SK-N-SH (cell line): ENCODE measurements at regions not wholly inside any gene's neighbourhood (a gene's known extent, or its start where the extent isn't known, plus 50 kb on each side); places are given as distances from the start of the nearest gene placed in this dataset.

Experiments
- CTCF ChIA-PET: fragments of 300-600, 350-600 bp; formaldehyde crosslinking; extraction: SDS; loops from one replicate; lab custom pipeline; 2021; lab: Yijun Ruan, JAX
- POLR2A ChIA-PET: fragments of 350-600 bp; sonication (Branson Sonifier 250); formaldehyde crosslinking; extraction: SDS; loops from one replicate; lab custom pipeline; 2020; ENCODE audit warnings: antibody characterized with exemption, inconsistent platforms; lab: Yijun Ruan, JAX
- DNase-seq: peaks from one replicate; pipeline ENCODE4 v3.0.0; 2012
- H2AFZ ChIP-seq: fragments of 200-600 bp; sonication (generic); 2 replicates; pipeline ENCODE4 v1.8.1; 2016; ENCODE audit warnings: antibody characterized with exemption, mild to moderate bottlenecking, low read depth
- H3F3A ChIP-seq: fragments of 200-600 bp; sonication (generic); replicated peaks from 2 replicates; pipeline ENCODE3; 2016; ENCODE audit warnings: antibody characterized with exemption, mild to moderate bottlenecking; ENCODE audit not compliant: insufficient read depth
- H3K27ac ChIP-seq, 2 experiments: fragments of 200-500 bp in 1 of 2; fragments of 200-600 bp in 1 of 2; sonication (Bioruptor generic) in 1 of 2; sonication (generic), shearing (Covaris generic) in 1 of 2; 2 replicates each; pipeline versions ENCODE4 v1.5.1 to v1.6.1; 2014 to 2016; ENCODE audit warnings: low read depth in 2 of 2, inconsistent platforms in 1 of 2, low read length in 1 of 2, mild to moderate bottlenecking in 1 of 2, mixed read lengths in 1 of 2
- H3K27me3 ChIP-seq: fragments of 200-600 bp; sonication (generic), shearing (Covaris generic); 2 replicates; pipeline ENCODE4 v1.6.1; 2016; ENCODE audit warnings: mixed run types; ENCODE audit not compliant: insufficient read depth
- H3K36me3 ChIP-seq, 2 experiments: fragments of 200-500 bp in 1 of 2; fragments of 200-600 bp in 1 of 2; sonication (Bioruptor generic) in 1 of 2; sonication (generic) in 1 of 2; replicated peaks in 1 of 2; 2 replicates each; pipeline versions ENCODE3 to v1.5.1; 2014 to 2016; ENCODE audit warnings: low read length in 1 of 2, mild to moderate bottlenecking in 1 of 2; ENCODE audit not compliant: insufficient read depth in 2 of 2, control insufficient read depth in 1 of 2
- H3K4me1 ChIP-seq, 2 experiments: fragments of 200-500 bp in 1 of 2; fragments of 200-600 bp in 1 of 2; sonication (Bioruptor generic) in 1 of 2; sonication (generic), shearing (Covaris generic) in 1 of 2; 2 replicates each; pipeline versions ENCODE4 v1.5.1 to v1.6.1; 2014 to 2016; ENCODE audit warnings: low read depth in 1 of 2, low read length in 1 of 2, mixed run types in 1 of 2; ENCODE audit not compliant: insufficient read depth in 2 of 2, control insufficient read depth in 1 of 2
- H3K4me2 ChIP-seq: fragments of 200-600 bp; sonication (generic), shearing (Covaris generic); 2 replicates; pipeline ENCODE4 v1.6.1; 2017; ENCODE audit warnings: mixed run types
- H3K4me3 ChIP-seq, 2 experiments: fragments of 200-500 bp in 1 of 2; fragments of 200-600 bp in 1 of 2; sonication (Bioruptor generic) in 1 of 2; sonication (generic), shearing (Covaris generic) in 1 of 2; 2 replicates each; pipeline versions ENCODE4 v1.5.1 to v1.8.1; 2014 to 2016; ENCODE audit warnings: low read depth in 2 of 2, inconsistent platforms in 1 of 2, low read length in 1 of 2, mild to moderate bottlenecking in 1 of 2, mixed read lengths in 1 of 2, moderate library complexity in 1 of 2
- H3K79me2 ChIP-seq: fragments of 200-600 bp; sonication (generic); 2 replicates; pipeline ENCODE4 v1.8.1; 2017; ENCODE audit warnings: mild to moderate bottlenecking; ENCODE audit not compliant: insufficient read depth
- H3K9ac ChIP-seq: fragments of 200-600 bp; sonication (generic); 2 replicates; pipeline ENCODE4 v1.6.1; 2017; ENCODE audit warnings: mixed run types
- H3K9me2 ChIP-seq: fragments of 200-600 bp; sonication (generic); 2 replicates; pipeline ENCODE4 v1.6.1; 2017; ENCODE audit warnings: mixed run types
- H3K9me3 ChIP-seq: fragments of 200-600 bp; sonication (generic); 2 replicates; pipeline ENCODE4 v1.6.1; 2017; ENCODE audit warnings: mixed run types, mild to moderate bottlenecking, moderate library complexity
- H4K20me1 ChIP-seq: fragments of 200-600 bp; sonication (generic); 2 replicates; pipeline ENCODE4 v1.6.1; 2017; ENCODE audit warnings: mild to moderate bottlenecking, mixed run types; ENCODE audit not compliant: insufficient read depth
- ELF1 ChIP-seq: IDR thresholded peaks from 2 replicates; pipeline ENCODE4 v1.4.0; 2012
- EP300 ChIP-seq, 2 experiments: IDR thresholded peaks; 2 replicates each; pipeline versions ENCODE4 v1.4.0 to v1.6.1; 2012; ENCODE audit warnings: borderline replicate concordance in 1 of 2, low read depth in 1 of 2, low read length in 1 of 2
- EZH2phosphoT487 ChIP-seq: fragments of 200-600 bp; sonication (generic); IDR thresholded peaks from 2 replicates; pipeline ENCODE4 v1.6.1; 2017; ENCODE audit warnings: low read depth, mixed run types, mild to moderate bottlenecking, antibody characterized with exemption, moderate library complexity, borderline replicate concordance
- FOXJ3 ChIP-seq: sonication (generic); formaldehyde crosslinking; IDR thresholded peaks from 2 replicates; pipeline ENCODE4 v1.5.1; 2020; ENCODE audit warnings: mild to moderate bottlenecking, missing genetic modification reagents
- FOXM1 ChIP-seq: IDR thresholded peaks from 2 replicates; pipeline ENCODE4 v1.4.0; 2012; ENCODE audit warnings: low read depth, mild to moderate bottlenecking
- GATA2 ChIP-seq: sonication (generic); formaldehyde crosslinking; IDR thresholded peaks from 2 replicates; pipeline ENCODE4 v1.5.0; 2020; ENCODE audit warnings: mild to moderate bottlenecking, missing genetic modification reagents
- JUND ChIP-seq: IDR thresholded peaks from 2 replicates; pipeline ENCODE4 v1.4.0; 2012
- MXI1 ChIP-seq: IDR thresholded peaks from 2 replicates; pipeline ENCODE4 v1.6.1; 2012; ENCODE audit warnings: mild to moderate bottlenecking, low read depth, low read length, improper control_type of control experiment
- NRF1 ChIP-seq: IDR thresholded peaks from 2 replicates; pipeline ENCODE4 v1.6.1; 2012; ENCODE audit warnings: low read depth, mild to moderate bottlenecking, low read length
- POLR2AphosphoS5 ChIP-seq: IDR thresholded peaks from 2 replicates; pipeline ENCODE4 v1.6.1; 2012; ENCODE audit warnings: low read depth, low read length
- RCOR1 ChIP-seq: fragments of 150-350 bp; IDR thresholded peaks from 2 replicates; pipeline ENCODE4 v1.6.1; 2017; ENCODE audit warnings: antibody characterized with exemption, low read length
- RFX5 ChIP-seq: IDR thresholded peaks from 2 replicates; pipeline ENCODE4 v1.6.1; 2012; ENCODE audit warnings: mild to moderate bottlenecking, improper control_type of control experiment, low read length
- RXRA ChIP-seq: IDR thresholded peaks from 2 replicates; pipeline ENCODE4 v1.4.0; 2012; ENCODE audit warnings: low read depth, mild to moderate bottlenecking, borderline replicate concordance
- SMC3 ChIP-seq: IDR thresholded peaks from 2 replicates; pipeline ENCODE4 v1.6.1; 2012; ENCODE audit warnings: low read depth, low read length, improper control_type of control experiment
- TAF1 ChIP-seq: IDR thresholded peaks from 2 replicates; pipeline ENCODE4 v1.6.1; 2012; ENCODE audit warnings: low read depth, mild to moderate bottlenecking, low read length, moderate library complexity, borderline replicate concordance
- TCF12 ChIP-seq: IDR thresholded peaks from 2 replicates; pipeline ENCODE4 v1.4.0; 2012
- TEAD4 ChIP-seq: IDR thresholded peaks from 2 replicates; pipeline ENCODE4 v1.4.0; 2012; ENCODE audit warnings: mild to moderate bottlenecking, borderline replicate concordance; ENCODE audit not compliant: insufficient read depth
- YY1 ChIP-seq: IDR thresholded peaks from 2 replicates; pipeline ENCODE4 v1.4.0; 2012; ENCODE audit warnings: low read depth, mild to moderate bottlenecking
- WGBS: methylation state at CpG from one replicate; pipeline ENCODE4 v1.1.6; 2017; ENCODE audit warnings: low lambda C conversion rate; 5-methylcytosine and 5-hydroxymethylcytosine counted together
- TF ChIP-seq, protein P1 (sequence below): IDR thresholded peaks from 2 replicates; pipeline ENCODE4 v1.6.1; 2012; ENCODE audit warnings: mild to moderate bottlenecking, low read depth, low read length, moderate library complexity
- TF ChIP-seq, protein P2 (sequence below): IDR thresholded peaks from 2 replicates; pipeline ENCODE4 v1.4.0; 2012; ENCODE audit warnings: low read depth
- TF ChIP-seq, protein P3 (sequence below): IDR thresholded peaks from 2 replicates; pipeline ENCODE4 v1.4.0; 2012; ENCODE audit warnings: low read depth, borderline replicate concordance
- TF ChIP-seq, protein P4 (sequence below): IDR thresholded peaks from 2 replicates; pipeline ENCODE4 v1.4.0; 2012; ENCODE audit warnings: low read depth, borderline replicate concordance

DNA sequence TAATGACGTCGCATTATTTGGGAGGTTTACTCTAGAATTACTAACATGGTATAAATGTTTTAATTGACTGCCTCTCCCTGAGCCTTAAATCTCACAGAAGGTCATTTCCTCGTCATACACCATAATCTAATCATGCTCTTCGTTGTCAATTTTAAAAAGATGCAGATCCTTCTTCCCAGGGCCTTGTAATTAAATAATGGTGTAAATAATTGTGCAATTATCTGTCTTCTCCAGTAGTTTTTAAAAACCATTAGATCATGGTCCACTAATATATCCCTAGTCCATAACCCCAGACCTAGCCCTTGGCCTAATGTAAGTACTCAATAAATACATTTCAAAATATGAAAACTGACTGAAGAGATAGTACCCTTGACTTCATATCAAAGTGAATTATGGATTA lies 181.5 kb upstream of the GNAI1 start (continued):
- TF ChIP-seq, protein P1, sequence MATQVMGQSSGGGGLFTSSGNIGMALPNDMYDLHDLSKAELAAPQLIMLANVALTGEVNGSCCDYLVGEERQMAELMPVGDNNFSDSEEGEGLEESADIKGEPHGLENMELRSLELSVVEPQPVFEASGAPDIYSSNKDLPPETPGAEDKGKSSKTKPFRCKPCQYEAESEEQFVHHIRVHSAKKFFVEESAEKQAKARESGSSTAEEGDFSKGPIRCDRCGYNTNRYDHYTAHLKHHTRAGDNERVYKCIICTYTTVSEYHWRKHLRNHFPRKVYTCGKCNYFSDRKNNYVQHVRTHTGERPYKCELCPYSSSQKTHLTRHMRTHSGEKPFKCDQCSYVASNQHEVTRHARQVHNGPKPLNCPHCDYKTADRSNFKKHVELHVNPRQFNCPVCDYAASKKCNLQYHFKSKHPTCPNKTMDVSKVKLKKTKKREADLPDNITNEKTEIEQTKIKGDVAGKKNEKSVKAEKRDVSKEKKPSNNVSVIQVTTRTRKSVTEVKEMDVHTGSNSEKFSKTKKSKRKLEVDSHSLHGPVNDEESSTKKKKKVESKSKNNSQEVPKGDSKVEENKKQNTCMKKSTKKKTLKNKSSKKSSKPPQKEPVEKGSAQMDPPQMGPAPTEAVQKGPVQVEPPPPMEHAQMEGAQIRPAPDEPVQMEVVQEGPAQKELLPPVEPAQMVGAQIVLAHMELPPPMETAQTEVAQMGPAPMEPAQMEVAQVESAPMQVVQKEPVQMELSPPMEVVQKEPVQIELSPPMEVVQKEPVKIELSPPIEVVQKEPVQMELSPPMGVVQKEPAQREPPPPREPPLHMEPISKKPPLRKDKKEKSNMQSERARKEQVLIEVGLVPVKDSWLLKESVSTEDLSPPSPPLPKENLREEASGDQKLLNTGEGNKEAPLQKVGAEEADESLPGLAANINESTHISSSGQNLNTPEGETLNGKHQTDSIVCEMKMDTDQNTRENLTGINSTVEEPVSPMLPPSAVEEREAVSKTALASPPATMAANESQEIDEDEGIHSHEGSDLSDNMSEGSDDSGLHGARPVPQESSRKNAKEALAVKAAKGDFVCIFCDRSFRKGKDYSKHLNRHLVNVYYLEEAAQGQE = no peak
- TF ChIP-seq, protein P2, sequence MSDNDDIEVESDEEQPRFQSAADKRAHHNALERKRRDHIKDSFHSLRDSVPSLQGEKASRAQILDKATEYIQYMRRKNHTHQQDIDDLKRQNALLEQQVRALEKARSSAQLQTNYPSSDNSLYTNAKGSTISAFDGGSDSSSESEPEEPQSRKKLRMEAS = no peak
- TF ChIP-seq TAF1 (no peak), MXI1 (no peak), RXRA (no peak)

DNA sequence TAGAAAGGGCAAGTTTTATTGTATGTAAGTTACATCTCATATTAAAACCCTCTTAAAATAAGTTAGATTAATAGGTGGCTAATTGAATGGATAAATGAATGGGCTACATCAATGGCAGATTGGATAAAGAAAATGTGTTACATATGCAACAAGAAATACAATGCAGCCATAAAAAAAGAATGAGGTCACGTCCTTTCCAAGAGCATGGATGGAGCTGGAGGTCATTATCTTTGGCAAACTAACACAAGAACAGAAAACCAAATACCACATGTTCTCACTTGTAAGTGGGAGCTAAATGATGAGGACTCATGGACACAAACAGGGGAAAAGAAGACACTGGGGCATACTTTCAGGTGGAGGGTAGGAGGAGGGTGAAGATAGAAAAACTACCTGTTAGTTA lies 182.2 kb upstream of the GNAI1 start:
- peaks cover 0 to 5% of the 10 kb centered on the region in 2 experiments; a peak in 2 of 4 replicates for H3K4me1 ChIP-seq
- 0 out of 2 replicates have a peak, but pooled peaks cover 2% of the 10 kb centered on the region for H3K9me3 ChIP-seq
- H3K27ac ChIP-seq = no peak overlapping the region
- ChIA-PET CTCF (no interaction called here), POLR2A (no interaction called here)
- no peak overlapping the region for H3K4me3 ChIP-seq
- WGBS = 58% methylated on average over 1 of the region's 1 CpG
- H3K9me2 ChIP-seq = no peaks in the 10 kb centered on the region
- H3F3A ChIP-seq = no peaks in the 10 kb centered on the region
- H2AFZ ChIP-seq = no peak overlapping the region
- H3K79me2 ChIP-seq = no peaks in the 10 kb centered on the region
- H4K20me1 ChIP-seq = no peaks in the 10 kb centered on the region
- H3K9ac ChIP-seq = no peak overlapping the region
- no peak overlapping the region for H3K4me2 ChIP-seq
- no peak for DNase-seq
- no peaks in the 10 kb centered on the region for H3K36me3 ChIP-seq
- no peaks in the 10 kb centered on the region for H3K27me3 ChIP-seq
- no peak for TF ChIP-seq EP300 (IDR thresholded peaks at IDR 0.05; ENCODE audit: borderline replicate concordance in 1 of 2, low read depth in 1 of 2, low read length in 1 of 2)
- TF ChIP-seq, protein P1 = no peak
- no peak for TF ChIP-seq JUND
- TF ChIP-seq GATA2 (CRISPR knock-in tag) = no peak
- TF ChIP-seq, protein P3, sequence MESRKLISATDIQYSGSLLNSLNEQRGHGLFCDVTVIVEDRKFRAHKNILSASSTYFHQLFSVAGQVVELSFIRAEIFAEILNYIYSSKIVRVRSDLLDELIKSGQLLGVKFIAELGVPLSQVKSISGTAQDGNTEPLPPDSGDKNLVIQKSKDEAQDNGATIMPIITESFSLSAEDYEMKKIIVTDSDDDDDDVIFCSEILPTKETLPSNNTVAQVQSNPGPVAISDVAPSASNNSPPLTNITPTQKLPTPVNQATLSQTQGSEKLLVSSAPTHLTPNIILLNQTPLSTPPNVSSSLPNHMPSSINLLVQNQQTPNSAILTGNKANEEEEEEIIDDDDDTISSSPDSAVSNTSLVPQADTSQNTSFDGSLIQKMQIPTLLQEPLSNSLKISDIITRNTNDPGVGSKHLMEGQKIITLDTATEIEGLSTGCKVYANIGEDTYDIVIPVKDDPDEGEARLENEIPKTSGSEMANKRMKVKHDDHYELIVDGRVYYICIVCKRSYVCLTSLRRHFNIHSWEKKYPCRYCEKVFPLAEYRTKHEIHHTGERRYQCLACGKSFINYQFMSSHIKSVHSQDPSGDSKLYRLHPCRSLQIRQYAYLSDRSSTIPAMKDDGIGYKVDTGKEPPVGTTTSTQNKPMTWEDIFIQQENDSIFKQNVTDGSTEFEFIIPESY = no peak
- TF ChIP-seq FOXM1 = no peak
- TF ChIP-seq RXRA = no peak
- TF ChIP-seq RCOR1 = no peak
- TF ChIP-seq EZH2phosphoT487 = no peak
- TF ChIP-seq, protein P4, sequence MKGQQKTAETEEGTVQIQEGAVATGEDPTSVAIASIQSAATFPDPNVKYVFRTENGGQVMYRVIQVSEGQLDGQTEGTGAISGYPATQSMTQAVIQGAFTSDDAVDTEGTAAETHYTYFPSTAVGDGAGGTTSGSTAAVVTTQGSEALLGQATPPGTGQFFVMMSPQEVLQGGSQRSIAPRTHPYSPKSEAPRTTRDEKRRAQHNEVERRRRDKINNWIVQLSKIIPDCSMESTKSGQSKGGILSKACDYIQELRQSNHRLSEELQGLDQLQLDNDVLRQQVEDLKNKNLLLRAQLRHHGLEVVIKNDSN = no peak
- no peak for TF ChIP-seq TCF12
- no peak for TF ChIP-seq FOXJ3
- TF ChIP-seq NRF1 = no peak
- no peak for TF ChIP-seq YY1
- no peak for TF ChIP-seq RFX5
- TF ChIP-seq POLR2AphosphoS5 = no peak
- TF ChIP-seq TEAD4 = no peak
- no peak for TF ChIP-seq ELF1
- no peak for TF ChIP-seq SMC3
